Activated CD4-positive, alpha-beta T cell treated with anti-CD3 and anti-CD28 coated beads for 4 hours (primary cell): ENCODE measurements at regions not wholly inside any gene's neighbourhood (a gene's known extent, or its start where the extent isn't known, plus 50 kb on each side); places are given as distances from the start of the nearest gene placed in this dataset.
"Not testable (repeated sequence)": the region's sequence is repeated elsewhere in the genome, so short reads cannot be mapped to it uniquely, and the experiment has no call there.

Source experiments
- DNase-seq, 2 donors: peaks; one replicate each; pipeline ENCODE4 v3.0.0-alpha.2; 2020

DNA sequence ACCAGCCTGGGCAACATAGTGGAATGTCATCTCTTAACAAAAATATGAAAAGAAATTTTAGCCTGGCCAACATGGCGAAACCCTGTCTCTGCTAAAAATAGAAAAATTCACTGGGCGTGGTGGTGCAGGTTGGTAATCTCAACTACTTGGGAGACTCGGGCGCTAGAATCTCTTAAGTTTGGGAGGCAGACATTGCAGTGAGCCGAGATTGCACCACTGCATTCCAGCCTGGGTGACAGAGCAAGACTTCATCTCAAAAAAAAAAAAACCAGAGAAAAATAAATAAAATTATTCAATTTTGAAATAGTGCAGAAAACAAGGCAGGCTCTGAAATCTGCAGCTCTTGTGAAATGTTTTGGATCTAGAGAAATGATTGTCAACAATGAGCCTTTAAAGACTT lies 397.3 kb upstream of the AMELY start:
- DNase-seq, result no peak

- no peak for DNase-seq
Observed at GRCh38 chrY:7302306-7302705, 390.8 kb upstream of the AMELY start.

GRCh38 chrY:7299960-7300359 lies 388.4 kb upstream of the AMELY start:
- no peak for DNase-seq

DNA sequence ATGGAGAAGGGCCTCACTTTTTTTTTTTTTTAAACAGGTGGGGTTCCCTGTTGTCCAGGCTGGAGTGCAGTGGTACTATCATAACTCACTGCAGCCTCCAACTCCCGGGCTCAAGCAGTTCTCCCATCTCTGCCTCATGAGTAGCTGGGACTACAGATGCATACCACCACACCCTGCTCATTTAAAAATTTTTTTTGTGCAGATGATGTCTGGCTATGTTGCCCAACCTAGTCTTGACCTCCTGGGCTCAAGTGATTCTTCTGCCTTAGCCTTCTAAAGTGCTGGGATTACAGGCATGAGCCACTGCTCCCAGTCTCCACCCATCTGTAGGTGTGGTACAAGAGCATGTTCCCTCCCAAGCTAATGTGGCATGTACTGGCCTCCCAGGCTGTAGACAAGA lies 380.6 kb upstream of the AMELY start:
- DNase-seq, result no peak

GRCh38 chrY:7289889-7290833 lies 378.6 kb upstream of the AMELY start:
- peak in 1 of 2 donors; percentile 4 for DNase-seq

DNA sequence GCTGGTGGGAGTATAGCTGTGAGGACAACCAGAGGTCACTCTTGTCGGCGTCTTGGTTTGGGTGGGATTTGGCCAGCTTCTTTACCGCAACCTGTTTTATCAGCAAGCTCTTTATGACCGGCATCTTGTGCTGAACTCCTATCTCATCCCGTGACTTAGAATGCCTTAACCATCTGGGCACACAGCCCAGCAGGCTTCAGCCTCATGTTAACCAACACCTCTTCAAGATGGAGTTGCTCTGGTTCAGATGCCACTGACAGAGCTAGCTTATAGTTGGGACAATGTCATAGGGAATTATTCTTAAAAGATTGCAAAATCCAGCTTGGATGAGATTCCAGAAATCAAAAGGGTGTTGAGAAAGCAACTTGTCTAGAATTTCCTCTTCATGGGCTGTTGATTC lies 377.1 kb upstream of the AMELY start:
- no peak for DNase-seq

DNA sequence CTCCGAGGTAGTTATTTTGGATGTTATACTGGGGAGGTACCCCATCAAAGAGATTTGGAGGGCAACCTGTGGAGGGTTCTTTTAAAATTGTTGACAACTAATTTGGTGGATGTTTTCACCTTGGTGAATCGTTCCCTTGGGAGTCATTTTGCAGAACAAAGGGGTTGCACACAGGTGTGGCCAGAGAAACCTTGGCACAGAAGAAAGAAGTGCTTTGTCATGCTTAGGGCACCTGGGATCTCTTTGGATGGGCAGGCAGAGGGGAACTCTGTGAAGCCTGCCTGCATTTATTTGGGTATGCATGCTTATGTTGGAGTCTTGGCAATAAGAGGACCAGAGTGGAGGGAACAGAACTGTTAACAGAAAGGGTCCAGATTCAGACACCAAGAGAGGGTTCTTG lies 376.4 kb upstream of the AMELY start:
- DNase-seq, result not testable (repeated sequence)

GRCh38 chrY:7285388-7285787 lies 373.8 kb upstream of the AMELY start:
- DNase-seq, result no peak

DNA sequence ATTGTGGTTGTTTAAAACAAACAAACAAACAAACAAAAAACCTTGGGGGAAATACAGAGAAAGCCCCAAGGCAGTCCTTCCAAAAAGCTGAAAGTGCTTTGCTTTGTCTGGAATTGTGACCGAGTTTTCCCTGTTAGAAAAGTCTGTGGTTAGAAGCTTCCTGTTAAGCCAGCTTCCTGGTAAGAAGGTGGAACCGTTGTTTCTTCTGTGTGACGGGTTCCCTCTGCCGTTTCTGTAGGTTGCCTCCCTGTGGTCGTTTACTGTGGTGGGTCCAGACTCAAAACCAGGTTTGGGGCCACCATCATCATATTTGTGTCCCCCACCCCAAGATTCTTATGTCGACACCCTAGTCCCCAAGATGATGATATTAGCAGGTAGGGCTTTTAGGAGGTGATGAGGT lies 371.4 kb upstream of the AMELY start:
- peak in 1 of 2 donors; percentile 7 for DNase-seq

GRCh38 chrY:7280151-7280740 lies 368.7 kb upstream of the AMELY start:
- not testable (repeated sequence) for DNase-seq

GRCh38 chrY:7275751-7276150 lies 364.2 kb upstream of the AMELY start:
- peak in 1 of 2 donors; percentile 6 for DNase-seq

GRCh38 chrY:7275014-7275413 lies 363.5 kb upstream of the AMELY start:
- DNase-seq, result no peak

DNA sequence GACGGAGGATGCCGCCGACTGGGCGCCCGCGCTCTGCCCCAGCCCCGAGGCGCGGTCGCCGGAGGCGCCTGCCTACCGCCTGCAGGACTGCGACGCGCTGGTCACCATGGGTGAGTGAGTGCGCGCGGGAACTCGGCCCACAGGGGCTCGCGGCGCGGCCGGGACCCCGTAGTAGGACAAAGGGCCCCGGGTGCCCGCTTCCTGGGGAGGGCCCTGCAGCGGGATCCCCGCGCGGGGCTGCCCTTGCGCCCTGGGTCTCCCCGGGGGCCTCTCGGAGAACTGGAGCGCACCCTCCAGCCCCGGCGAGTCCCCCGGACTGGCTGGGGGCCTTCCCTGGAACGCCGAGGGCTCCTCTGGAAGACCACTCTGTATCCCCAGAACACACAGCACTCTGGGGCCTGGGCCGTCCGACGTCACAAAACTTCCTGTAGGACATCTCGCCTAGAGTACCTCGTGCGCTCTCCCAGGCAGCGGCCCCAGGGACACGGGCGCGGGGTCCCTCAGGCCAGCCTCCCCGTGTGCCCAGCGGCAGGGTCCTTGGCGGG lies 362.9 kb upstream of the AMELY start:
- peak in 1 of 2 donors; percentile 7 for DNase-seq

DNA sequence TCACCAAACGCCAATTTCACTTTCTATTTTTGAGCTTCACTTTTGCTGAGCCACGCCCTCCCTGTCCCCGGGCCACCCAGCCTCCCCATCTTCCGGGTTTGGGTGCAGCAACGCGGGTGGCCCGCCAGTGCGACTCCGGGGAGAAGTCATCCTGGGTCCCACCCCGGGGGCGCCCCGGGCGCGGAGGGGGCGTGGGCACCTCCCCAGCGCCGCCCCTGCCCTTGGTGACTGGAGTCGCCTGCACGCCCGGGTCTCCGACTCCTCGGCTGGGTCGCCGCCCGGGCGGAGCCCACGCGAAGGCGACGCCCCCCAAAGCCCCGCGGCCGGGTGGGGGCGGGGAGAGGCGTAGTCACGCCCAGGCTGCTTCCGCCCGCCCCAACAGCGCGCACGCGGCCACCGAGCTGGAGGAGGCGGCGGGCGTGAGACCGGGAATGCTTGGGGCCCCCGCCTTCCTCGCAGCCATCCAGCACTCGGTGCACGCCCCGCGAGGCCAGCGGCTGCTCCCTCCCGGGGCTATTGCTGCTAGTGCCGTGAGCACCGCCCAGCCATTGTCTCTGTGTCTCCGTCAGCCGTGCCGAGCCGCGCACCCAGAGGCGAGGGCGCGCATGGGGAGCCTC lies 362.1 kb upstream of the AMELY start:
- DNase-seq, result peak in 1 of 2 donors; percentile 90

- peak in 1 of 2 donors; percentile 52 for DNase-seq
Observed at GRCh38 chrY:7272556-7273195, 361.1 kb upstream of the AMELY start.

DNA sequence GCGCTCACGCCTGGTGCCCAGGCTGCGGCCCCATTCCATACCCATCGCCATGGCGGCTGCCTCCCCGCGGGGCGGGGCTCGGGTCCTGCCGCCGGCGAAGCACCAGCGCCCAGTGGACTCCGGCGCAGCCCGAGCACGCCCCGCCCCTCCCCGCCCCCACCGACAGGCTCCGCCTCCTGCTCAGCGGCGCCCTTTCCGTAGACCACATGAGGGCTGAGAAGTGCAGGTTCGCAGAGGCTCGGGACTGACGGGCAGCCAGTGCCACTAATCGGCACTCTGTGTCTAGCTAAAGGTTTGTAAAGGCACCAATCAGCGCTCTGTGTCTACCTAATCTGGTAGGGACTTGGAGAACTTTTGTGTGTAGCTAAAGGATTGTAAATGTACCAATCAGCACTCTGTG lies 352.2 kb upstream of the AMELY start:
- DNase-seq, result no peak

DNA sequence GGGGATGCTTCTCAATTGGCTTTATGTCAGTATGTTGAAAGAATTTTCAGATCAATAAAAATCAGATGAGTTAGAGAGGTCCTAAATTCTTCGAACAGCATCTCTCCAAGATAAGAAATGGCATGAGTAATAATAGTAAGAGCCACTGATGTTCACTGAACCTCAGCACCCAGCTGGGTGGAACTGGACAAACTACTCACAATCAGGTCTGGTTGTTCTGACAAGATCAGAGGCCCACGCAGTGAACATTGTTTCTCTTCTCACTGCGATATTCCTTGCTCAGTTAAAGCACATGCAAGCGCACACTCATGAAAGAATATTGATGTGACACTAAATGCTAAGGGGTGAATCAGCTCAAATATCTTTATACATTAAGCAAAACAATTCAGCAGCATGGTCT lies 351.0 kb upstream of the AMELY start:
- DNase-seq, result no peak

GRCh38 chrY:7261254-7261653 lies 349.7 kb upstream of the AMELY start:
- DNase-seq, result no peak

DNA sequence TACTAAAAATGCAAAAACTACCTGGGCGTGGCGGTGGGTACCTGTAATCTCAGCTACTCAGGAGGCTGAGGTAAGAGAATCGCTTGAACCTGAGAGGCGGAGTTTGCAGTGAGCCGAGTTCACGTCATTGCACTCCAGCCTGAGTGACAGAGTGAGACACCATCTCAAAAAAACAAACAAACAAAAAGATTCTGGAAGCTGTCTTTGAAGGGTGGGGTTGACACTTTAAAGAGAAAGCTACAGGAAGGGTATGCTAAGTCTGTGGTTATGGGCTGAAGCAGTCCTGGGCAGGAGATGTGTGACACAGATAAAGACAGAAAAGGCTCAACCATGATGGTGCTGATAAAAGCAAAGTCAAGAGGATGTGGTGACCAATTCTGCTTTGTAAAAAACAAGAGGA lies 328.5 kb upstream of the AMELY start:
- DNase-seq, result peak in 1 of 2 donors; percentile 12

- no peak for DNase-seq
Observed at GRCh38 chrY:7211971-7212370, 300.4 kb upstream of the AMELY start.

DNA sequence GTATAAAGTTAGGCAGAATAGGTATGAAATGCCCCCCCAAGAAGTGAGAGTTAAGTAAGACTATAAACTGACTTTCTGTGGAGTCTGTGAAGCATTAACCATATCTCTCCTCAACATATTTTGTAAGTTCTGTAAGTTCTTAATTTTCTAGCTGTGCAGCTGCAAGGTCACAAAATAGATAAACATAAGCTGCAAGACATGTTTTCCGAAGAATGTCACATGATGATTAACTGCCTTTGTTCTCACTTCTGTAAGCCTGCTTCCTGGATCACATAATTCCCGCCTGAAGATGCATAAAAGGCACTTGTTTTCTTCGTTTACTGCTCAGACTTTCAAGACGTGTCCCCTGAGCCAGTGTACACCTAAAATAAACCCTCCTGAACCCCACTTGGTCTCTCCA lies 292.9 kb upstream of the AMELY start:
- DNase-seq, result no peak

GRCh38 chrY:7182591-7182990 lies 271.0 kb upstream of the AMELY start:
- DNase-seq, result no peak

- DNase-seq, result no peak
Observed at GRCh38 chrY:7177631-7178030, 266.1 kb upstream of the AMELY start.
